A673 (cell line): ENCODE measurements at regions not wholly inside any gene's neighbourhood (a gene's known extent, or its start where the extent isn't known, plus 50 kb on each side); places are given as distances from the start of the nearest gene placed in this dataset.

ENCODE experiments used
- EZH2 ChIP-seq: fragments of 200-600 bp; sonication (generic); IDR thresholded peaks from 2 replicates; pipeline ENCODE4 v1.6.1; 2017; ENCODE audit warnings: borderline replicate concordance, low read depth, mild to moderate bottlenecking, mixed read lengths, antibody characterized with exemption, low read length; ENCODE audit not compliant: poor library complexity, severe bottlenecking
- TF ChIP-seq, protein P1 (sequence below): fragments of 300-800, 200-600 bp; sonication (generic); conservative IDR thresholded peaks from 2 replicates; pipeline ENCODE4 v1.5.1; 2017; ENCODE audit warnings: low read depth, mild to moderate bottlenecking, antibody characterized with exemption, low read length, moderate library complexity, mixed read lengths

- TF ChIP-seq, protein P1, sequence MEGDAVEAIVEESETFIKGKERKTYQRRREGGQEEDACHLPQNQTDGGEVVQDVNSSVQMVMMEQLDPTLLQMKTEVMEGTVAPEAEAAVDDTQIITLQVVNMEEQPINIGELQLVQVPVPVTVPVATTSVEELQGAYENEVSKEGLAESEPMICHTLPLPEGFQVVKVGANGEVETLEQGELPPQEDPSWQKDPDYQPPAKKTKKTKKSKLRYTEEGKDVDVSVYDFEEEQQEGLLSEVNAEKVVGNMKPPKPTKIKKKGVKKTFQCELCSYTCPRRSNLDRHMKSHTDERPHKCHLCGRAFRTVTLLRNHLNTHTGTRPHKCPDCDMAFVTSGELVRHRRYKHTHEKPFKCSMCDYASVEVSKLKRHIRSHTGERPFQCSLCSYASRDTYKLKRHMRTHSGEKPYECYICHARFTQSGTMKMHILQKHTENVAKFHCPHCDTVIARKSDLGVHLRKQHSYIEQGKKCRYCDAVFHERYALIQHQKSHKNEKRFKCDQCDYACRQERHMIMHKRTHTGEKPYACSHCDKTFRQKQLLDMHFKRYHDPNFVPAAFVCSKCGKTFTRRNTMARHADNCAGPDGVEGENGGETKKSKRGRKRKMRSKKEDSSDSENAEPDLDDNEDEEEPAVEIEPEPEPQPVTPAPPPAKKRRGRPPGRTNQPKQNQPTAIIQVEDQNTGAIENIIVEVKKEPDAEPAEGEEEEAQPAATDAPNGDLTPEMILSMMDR = no peak
- TF ChIP-seq EZH2 = no peak
Observed at GRCh38 chr13:62210951-62211350, 795.3 kb upstream of the PCDH20 start.
